Gastroesophageal sphincter (tissue), 4 donors: ENCODE measurements at regions not wholly inside any gene's neighbourhood (a gene's known extent, or its start where the extent isn't known, plus 50 kb on each side); places are given as distances from the start of the nearest gene placed in this dataset.

Experiments
- ATAC-seq: fragments of 150-250 bp; one replicate; pipeline ENCODE4 v1.9.1; 2016; ENCODE audit warnings: mild to moderate bottlenecking, moderate library complexity
- H3K27ac ChIP-seq, 4 donors: fragments of 200-600 bp; sonication (generic) in 3 of 4; 1 replicate in 3 of 4; 2 replicates in 1 of 4; pipeline ENCODE4 v1.5.1; 2016 to 2019
- H3K27me3 ChIP-seq: fragments of 200-600 bp; sonication (generic); one replicate; pipeline ENCODE4 v1.5.1; 2019
- H3K36me3 ChIP-seq, 2 donors: fragments of 200-600 bp; sonication (generic); one replicate each; pipeline ENCODE4 v1.5.1; 2019; ENCODE audit warnings: control low read depth in 1 of 2
- H3K4me1 ChIP-seq, 3 donors: fragments of 200-600 bp; sonication (generic); 1 replicate in 2 of 3; 2 replicates in 1 of 3; pipeline ENCODE4 v1.5.1; 2016 to 2019; ENCODE audit warnings: control low read depth in 2 of 3
- H3K4me3 ChIP-seq, 2 donors: fragments of 200-600 bp; sonication (generic); one replicate each; pipeline ENCODE4 v1.5.1; 2019; ENCODE audit warnings: mild to moderate bottlenecking in 1 of 2, moderate library complexity in 1 of 2
- H3K9me3 ChIP-seq, 3 donors: fragments of 200-600 bp; sonication (generic); one replicate each; pipeline ENCODE4 v1.5.1; 2017 to 2019; ENCODE audit warnings: control low read depth in 2 of 3
- EP300 ChIP-seq: sonication (generic); formaldehyde crosslinking; IDR thresholded peaks from one replicate; pipeline ENCODE4 v1.6.1; 2017; ENCODE audit warnings: antibody characterized with exemption, mild to moderate bottlenecking
- POLR2A ChIP-seq, 2 donors: fragments of 450-650 bp; IDR thresholded peaks; one replicate each; pipeline ENCODE4 v1.6.1; 2017; ENCODE audit warnings: antibody characterized with exemption in 2 of 2, mild to moderate bottlenecking in 2 of 2, moderate library complexity in 1 of 2
- POLR2AphosphoS5 ChIP-seq: sonication (generic); formaldehyde crosslinking; IDR thresholded peaks from one replicate; pipeline ENCODE4 v1.6.1; 2017; ENCODE audit warnings: antibody characterized with exemption
- WGBS, 2 donors: methylation state at CpG; one replicate each; pipeline ENCODE4 v1.1.5; 2018; ENCODE audit warnings: low coverage in 1 of 2; 5-methylcytosine and 5-hydroxymethylcytosine counted together
- TF ChIP-seq, protein P1 (sequence below), 4 experiments: fragments of 200-600 bp in 2 of 4; fragments of 450-650 bp in 2 of 4; sonication (generic) in 1 of 4; IDR thresholded peaks; one replicate each; pipeline ENCODE4 v1.5.1; 2017 to 2019; ENCODE audit warnings: antibody characterized with exemption in 4 of 4, mild to moderate bottlenecking in 2 of 4, moderate library complexity in 2 of 4

DNA sequence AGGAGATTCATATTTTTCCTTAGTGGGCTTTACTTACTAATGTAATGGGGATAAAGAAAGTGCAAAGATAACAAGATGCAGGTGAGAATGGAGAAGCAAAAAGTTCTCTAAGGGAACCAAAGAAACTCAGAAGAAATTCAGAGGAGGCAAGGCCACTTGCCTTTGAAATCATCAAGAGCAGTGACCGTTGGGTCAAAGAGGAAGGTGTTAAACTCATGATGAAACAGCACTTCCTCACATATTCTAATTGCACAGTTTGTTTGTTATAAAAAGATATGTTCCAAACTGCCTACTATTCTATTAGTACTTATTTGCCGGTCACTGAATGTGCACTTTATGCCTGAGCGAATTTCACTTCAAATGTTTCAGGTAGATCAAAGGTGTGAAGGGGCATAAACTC lies 975.1 kb downstream of the BCL11A start:
- WGBS, 2 donors = 91 to 94% methylated on average over 3 of the region's 3 CpGs
- no peak for ATAC-seq
- Histone ChIP-seq H3K36me3 (no peaks in the 10 kb centered on the region), H3K9me3 (no peaks in the 10 kb centered on the region), H3K27ac (no peak overlapping the region), H3K4me1 (no peaks in the 10 kb centered on the region), H3K4me3 (no peak overlapping the region), H3K27me3 (no peaks in the 10 kb centered on the region)
- TF ChIP-seq POLR2AphosphoS5 (no peak), POLR2A (IDR thresholded peaks at IDR 0.05) (no peak), EP300 (no peak)

DNA sequence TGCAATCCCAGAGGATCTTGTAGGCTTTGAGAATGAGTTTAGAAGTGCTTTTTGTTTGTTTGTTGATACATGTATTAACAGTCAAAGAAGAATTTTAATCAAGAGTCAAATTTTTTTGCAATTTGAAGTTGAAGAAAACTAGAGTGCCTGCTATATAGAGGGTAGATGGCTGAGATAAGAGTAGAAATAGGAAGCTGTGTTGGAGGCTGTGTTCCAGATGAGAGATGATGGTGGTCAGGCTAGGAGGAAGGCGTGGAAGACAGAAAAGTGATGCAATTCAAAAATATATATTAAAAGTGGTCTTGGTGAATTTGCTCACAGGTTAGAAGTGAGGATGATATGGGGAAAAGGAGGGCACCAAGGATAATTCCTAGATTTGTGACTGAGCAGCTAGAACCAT lies 978.3 kb downstream of the BCL11A start:
- Histone ChIP-seq H3K9me3 (no peaks in the 10 kb centered on the region), H3K36me3 (no peaks in the 10 kb centered on the region), H3K4me3 (no peak overlapping the region), H3K4me1 (no peaks in the 10 kb centered on the region), H3K27me3 (no peaks in the 10 kb centered on the region), H3K27ac (no peak overlapping the region)
- WGBS, 2 donors = 86 to 94% methylated on average over 1 of the region's 1 CpG
- TF ChIP-seq, protein P1, sequence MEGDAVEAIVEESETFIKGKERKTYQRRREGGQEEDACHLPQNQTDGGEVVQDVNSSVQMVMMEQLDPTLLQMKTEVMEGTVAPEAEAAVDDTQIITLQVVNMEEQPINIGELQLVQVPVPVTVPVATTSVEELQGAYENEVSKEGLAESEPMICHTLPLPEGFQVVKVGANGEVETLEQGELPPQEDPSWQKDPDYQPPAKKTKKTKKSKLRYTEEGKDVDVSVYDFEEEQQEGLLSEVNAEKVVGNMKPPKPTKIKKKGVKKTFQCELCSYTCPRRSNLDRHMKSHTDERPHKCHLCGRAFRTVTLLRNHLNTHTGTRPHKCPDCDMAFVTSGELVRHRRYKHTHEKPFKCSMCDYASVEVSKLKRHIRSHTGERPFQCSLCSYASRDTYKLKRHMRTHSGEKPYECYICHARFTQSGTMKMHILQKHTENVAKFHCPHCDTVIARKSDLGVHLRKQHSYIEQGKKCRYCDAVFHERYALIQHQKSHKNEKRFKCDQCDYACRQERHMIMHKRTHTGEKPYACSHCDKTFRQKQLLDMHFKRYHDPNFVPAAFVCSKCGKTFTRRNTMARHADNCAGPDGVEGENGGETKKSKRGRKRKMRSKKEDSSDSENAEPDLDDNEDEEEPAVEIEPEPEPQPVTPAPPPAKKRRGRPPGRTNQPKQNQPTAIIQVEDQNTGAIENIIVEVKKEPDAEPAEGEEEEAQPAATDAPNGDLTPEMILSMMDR (IDR thresholded peaks at IDR 0.05) = no peak
- TF ChIP-seq POLR2AphosphoS5 = no peak
- no peak for TF ChIP-seq EP300
- TF ChIP-seq POLR2A (IDR thresholded peaks at IDR 0.05) = no peak
- no peak for ATAC-seq

GRCh38 chr2:59572227-59572626 lies 981.2 kb downstream of the BCL11A start:
- no peaks in the 10 kb centered on the region for H3K9me3 ChIP-seq
- peaks cover 0 to 4% (median 0%) of the 10 kb centered on the region in 3 donors for H3K4me1 ChIP-seq
- no peaks in the 10 kb centered on the region for H3K27me3 ChIP-seq
- H3K36me3 ChIP-seq = no peaks in the 10 kb centered on the region
- TF ChIP-seq POLR2AphosphoS5 (no peak), POLR2A (IDR thresholded peaks at IDR 0.05) (no peak), EP300 (no peak)
- TF ChIP-seq, protein P1 (IDR thresholded peaks at IDR 0.05) = no peak
- WGBS, 2 donors = 36 to 56% methylated on average over 4 of the region's 4 CpGs
- no peak for ATAC-seq
- H3K4me3 ChIP-seq = no peak overlapping the region
- no peak overlapping the region for H3K27ac ChIP-seq

- H3K4me3 ChIP-seq = no peak overlapping the region
- H3K27me3 ChIP-seq = no peaks in the 10 kb centered on the region
- TF ChIP-seq EP300 = no peak
- TF ChIP-seq POLR2A (IDR thresholded peaks at IDR 0.05) = no peak
- TF ChIP-seq POLR2AphosphoS5 = no peak
- TF ChIP-seq, protein P1 (IDR thresholded peaks at IDR 0.05) = no peak
- no peaks in the 10 kb centered on the region for H3K9me3 ChIP-seq
- H3K4me1 ChIP-seq = peaks cover 0 to 9% (median 0%) of the 10 kb centered on the region in 3 donors
- H3K36me3 ChIP-seq = no peaks in the 10 kb centered on the region
- H3K27ac ChIP-seq = no peak overlapping the region
- WGBS, 2 donors = 91 to 100% methylated on average over 1 of the region's 1 CpG
- ATAC-seq = no peak
Observed at GRCh38 chr2:59570818-59571217, 982.6 kb downstream of the BCL11A start.

DNA sequence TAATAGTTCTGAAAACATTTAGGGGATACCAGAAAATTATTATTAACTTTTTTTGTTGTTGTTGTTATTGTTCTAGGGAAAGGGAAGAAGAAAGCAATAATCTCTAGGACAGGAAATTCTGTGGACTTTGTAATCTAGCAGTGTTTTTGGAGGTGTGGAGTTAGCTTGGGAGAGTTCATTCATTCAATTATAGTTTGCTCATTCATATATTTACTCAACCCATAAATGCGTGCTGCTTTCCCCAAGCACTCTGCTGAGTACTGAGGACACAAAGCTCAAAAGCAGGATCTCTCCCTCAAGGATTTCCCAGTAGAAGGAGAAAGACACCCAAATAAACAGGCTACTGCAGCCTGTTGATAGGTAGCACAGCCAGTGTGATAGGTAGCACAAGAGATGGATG lies 984.3 kb downstream of the BCL11A start:
- WGBS, 2 donors = 8% methylated on average over 1 of the region's 1 CpG; no CpG with 5 or more reads in 1 of the 2 donors
- Histone ChIP-seq H3K4me1 (peaks cover 0 to 9% (median 0%) of the 10 kb centered on the region in 3 donors), H3K27ac (no peak overlapping the region), H3K27me3 (no peaks in the 10 kb centered on the region), H3K36me3 (no peaks in the 10 kb centered on the region), H3K4me3 (no peak overlapping the region), H3K9me3 (no peaks in the 10 kb centered on the region)
- TF ChIP-seq EP300 (no peak), POLR2AphosphoS5 (no peak), POLR2A (IDR thresholded peaks at IDR 0.05) (no peak)
- TF ChIP-seq, protein P1 (IDR thresholded peaks at IDR 0.05) = no peak
- ATAC-seq = no peak
